ENCODE measurements at regions not wholly inside any gene's neighbourhood (a gene's known extent, or its start where the extent isn't known, plus 50 kb on each side); places are given as distances from the start of the nearest gene placed in this dataset.

DNA sequence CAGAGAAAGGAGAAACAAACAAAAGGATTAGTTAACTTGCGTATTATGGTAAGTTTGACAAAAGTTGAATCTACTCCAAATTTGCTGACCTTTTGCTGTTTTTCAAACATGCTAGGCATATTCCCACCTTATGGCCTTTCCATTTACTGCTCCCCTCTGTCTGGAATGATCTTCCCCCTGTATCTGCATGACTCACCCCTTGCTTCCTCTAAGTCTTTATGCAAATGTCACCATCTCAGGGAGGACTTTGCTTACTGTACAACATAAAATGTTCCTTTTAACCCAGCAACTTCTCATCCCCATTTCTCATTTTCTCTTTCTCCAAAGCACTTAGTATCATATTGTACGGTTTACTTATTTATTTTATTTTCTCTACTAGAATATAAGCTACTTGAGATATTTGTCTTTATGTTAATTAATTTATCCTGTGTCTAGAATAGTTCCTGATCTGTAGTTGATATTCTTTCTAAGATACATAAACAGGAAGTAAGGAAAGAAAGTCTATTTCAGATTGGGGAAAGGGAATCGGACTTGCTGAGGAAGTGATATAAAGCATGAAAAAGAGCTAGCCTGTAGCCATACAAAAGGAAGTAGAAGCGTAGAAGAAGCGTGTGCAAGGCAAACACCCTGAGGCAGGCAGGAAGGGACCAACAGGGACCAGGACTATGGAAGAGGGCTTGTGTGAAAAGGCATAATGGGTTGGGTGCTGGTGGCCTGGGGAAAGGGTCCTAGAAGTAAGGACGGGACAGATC lies 144.9 kb upstream of the ERBB4 start:
- TF ChIP-seq, protein P1, sequence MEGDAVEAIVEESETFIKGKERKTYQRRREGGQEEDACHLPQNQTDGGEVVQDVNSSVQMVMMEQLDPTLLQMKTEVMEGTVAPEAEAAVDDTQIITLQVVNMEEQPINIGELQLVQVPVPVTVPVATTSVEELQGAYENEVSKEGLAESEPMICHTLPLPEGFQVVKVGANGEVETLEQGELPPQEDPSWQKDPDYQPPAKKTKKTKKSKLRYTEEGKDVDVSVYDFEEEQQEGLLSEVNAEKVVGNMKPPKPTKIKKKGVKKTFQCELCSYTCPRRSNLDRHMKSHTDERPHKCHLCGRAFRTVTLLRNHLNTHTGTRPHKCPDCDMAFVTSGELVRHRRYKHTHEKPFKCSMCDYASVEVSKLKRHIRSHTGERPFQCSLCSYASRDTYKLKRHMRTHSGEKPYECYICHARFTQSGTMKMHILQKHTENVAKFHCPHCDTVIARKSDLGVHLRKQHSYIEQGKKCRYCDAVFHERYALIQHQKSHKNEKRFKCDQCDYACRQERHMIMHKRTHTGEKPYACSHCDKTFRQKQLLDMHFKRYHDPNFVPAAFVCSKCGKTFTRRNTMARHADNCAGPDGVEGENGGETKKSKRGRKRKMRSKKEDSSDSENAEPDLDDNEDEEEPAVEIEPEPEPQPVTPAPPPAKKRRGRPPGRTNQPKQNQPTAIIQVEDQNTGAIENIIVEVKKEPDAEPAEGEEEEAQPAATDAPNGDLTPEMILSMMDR (IDR thresholded peaks at IDR 0.05; ENCODE audit: poor library complexity), result no peak
- no peak for TF ChIP-seq EZH2 (IDR thresholded peaks at IDR 0.05; ENCODE audit: borderline replicate concordance)
